Sigmoid colon (tissue), 4 donors: ENCODE measurements at regions not wholly inside any gene's neighbourhood (a gene's known extent, or its start where the extent isn't known, plus 50 kb on each side); places are given as distances from the start of the nearest gene placed in this dataset.

ENCODE experiments used
- EP300 ChIP-seq, 4 donors: sonication (generic); formaldehyde crosslinking; IDR thresholded peaks; one replicate each; pipeline ENCODE4 v1.6.1; 2017; ENCODE audit warnings: antibody characterized with exemption in 4 of 4
- POLR2A ChIP-seq, 2 donors: fragments of 450-650 bp; IDR thresholded peaks; one replicate each; pipeline ENCODE4 v1.6.1; 2016; ENCODE audit warnings: antibody characterized with exemption in 2 of 2, mild to moderate bottlenecking in 2 of 2, moderate library complexity in 2 of 2
- POLR2AphosphoS5 ChIP-seq, 4 donors: sonication (generic); formaldehyde crosslinking; IDR thresholded peaks; one replicate each; pipeline ENCODE4 v1.6.1; 2017; ENCODE audit warnings: antibody characterized with exemption in 4 of 4
- TF ChIP-seq, protein P1 (sequence below), 4 experiments: fragments of 450-650 bp in 3 of 4; fragments of 200-600 bp in 1 of 4; IDR thresholded peaks; one replicate each; pipeline ENCODE4 v1.5.1; 2016 to 2019; ENCODE audit warnings: antibody characterized with exemption in 4 of 4, mild to moderate bottlenecking in 3 of 4, moderate library complexity in 2 of 4

DNA sequence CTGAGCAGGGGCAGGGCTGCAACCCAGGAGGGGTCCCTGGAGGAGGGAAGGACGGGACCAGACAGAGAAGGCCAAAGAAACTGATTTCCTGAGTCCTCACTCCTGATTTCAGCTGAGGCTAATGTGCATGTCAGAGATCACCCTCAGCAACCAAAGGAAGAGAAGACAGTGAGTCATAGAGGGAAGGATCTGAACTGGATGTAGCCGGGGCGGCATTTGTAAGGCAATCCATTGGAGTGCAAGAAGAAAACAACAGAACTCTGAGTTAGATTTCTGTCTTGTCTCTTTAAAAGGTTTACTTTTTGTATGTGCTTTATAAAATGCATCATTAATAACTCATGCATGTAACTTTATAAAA lies 105.3 kb upstream of the AGBL1 start:
- TF ChIP-seq, protein P1, sequence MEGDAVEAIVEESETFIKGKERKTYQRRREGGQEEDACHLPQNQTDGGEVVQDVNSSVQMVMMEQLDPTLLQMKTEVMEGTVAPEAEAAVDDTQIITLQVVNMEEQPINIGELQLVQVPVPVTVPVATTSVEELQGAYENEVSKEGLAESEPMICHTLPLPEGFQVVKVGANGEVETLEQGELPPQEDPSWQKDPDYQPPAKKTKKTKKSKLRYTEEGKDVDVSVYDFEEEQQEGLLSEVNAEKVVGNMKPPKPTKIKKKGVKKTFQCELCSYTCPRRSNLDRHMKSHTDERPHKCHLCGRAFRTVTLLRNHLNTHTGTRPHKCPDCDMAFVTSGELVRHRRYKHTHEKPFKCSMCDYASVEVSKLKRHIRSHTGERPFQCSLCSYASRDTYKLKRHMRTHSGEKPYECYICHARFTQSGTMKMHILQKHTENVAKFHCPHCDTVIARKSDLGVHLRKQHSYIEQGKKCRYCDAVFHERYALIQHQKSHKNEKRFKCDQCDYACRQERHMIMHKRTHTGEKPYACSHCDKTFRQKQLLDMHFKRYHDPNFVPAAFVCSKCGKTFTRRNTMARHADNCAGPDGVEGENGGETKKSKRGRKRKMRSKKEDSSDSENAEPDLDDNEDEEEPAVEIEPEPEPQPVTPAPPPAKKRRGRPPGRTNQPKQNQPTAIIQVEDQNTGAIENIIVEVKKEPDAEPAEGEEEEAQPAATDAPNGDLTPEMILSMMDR (IDR thresholded peaks at IDR 0.05), result no peak
- no peak for TF ChIP-seq POLR2A (IDR thresholded peaks at IDR 0.05)
- TF ChIP-seq EP300 (IDR thresholded peaks at IDR 0.05), result no peak
- TF ChIP-seq POLR2AphosphoS5 (IDR thresholded peaks at IDR 0.05), result no peak
